SK-N-MC (cell line): ENCODE measurements at regions not wholly inside any gene's neighbourhood (a gene's known extent, or its start where the extent isn't known, plus 50 kb on each side); places are given as distances from the start of the nearest gene placed in this dataset.

Experiments used
- EZH2 ChIP-seq: fragments of 200-600 bp; sonication (generic); IDR thresholded peaks from one replicate; pipeline ENCODE4 v1.6.1; 2017; ENCODE audit warnings: antibody characterized with exemption
- FOXP2 ChIP-seq: optimal IDR thresholded peaks from 2 replicates; pipeline ENCODE3; 2011; ENCODE audit warnings: mild to moderate bottlenecking, moderate library complexity; ENCODE audit not compliant: insufficient read depth; ENCODE audit errors: extremely low read length, control extremely low read depth
- POLR2AphosphoS5 ChIP-seq: IDR thresholded peaks from 2 replicates; pipeline ENCODE4 v1.6.1; 2012; ENCODE audit warnings: mild to moderate bottlenecking, low read depth, low read length, borderline replicate concordance

GRCh38 chr15:39075311-39075710 lies 505.6 kb upstream of the THBS1 start:
- TF ChIP-seq POLR2AphosphoS5 (no peak), EZH2 (no peak), FOXP2 (no peak)
